ENCODE measurements at regions not wholly inside any gene's neighbourhood (a gene's known extent, or its start where the extent isn't known, plus 50 kb on each side); places are given as distances from the start of the nearest gene placed in this dataset.

- DNase-seq (ENCODE audit: low spot score), result no peak
Observed at GRCh38 chr17:77501751-77502625, 361.2 kb downstream of the SEC14L1 start.

- no peak for DNase-seq (ENCODE audit: low spot score)
Observed at GRCh38 chr17:77502626-77503292, 362.0 kb downstream of the SEC14L1 start.

GRCh38 chr17:77503293-77503655, 362.5 kb downstream of the SEC14L1 start:
- DNase-seq (ENCODE audit: low spot score), result no peak

- DNase-seq (ENCODE audit: low spot score), result no peak
Observed at GRCh38 chr17:77503916-77504651, 363.3 kb downstream of the SEC14L1 start.

GRCh38 chr17:77504652-77505155, 363.9 kb downstream of the SEC14L1 start:
- DNase-seq (ENCODE audit: low spot score), result no peak

- no peak for DNase-seq (ENCODE audit: low spot score)
Observed at GRCh38 chr17:77505181-77505639, 364.4 kb downstream of the SEC14L1 start.

- no peak for DNase-seq (ENCODE audit: low spot score)
Observed at GRCh38 chr17:77506371-77506991, 365.7 kb downstream of the SEC14L1 start.

- no peak for DNase-seq (ENCODE audit: low spot score)
Observed at GRCh38 chr17:77507111-77507885, 366.5 kb downstream of the SEC14L1 start.

- no peak for DNase-seq (ENCODE audit: low spot score)
Observed at GRCh38 chr17:77508047-77508715, 367.4 kb downstream of the SEC14L1 start.

GRCh38 chr17:77509089-77509488, 368.3 kb downstream of the SEC14L1 start:
- DNase-seq (ENCODE audit: low spot score), result no peak

GRCh38 chr17:77509599-77509998, 368.8 kb downstream of the SEC14L1 start:
- no peak for DNase-seq (ENCODE audit: low spot score)

- DNase-seq (ENCODE audit: low spot score), result no peak
Observed at GRCh38 chr17:77510133-77510796, 369.5 kb downstream of the SEC14L1 start.

GRCh38 chr17:77511514-77512061, 370.8 kb downstream of the SEC14L1 start:
- no peak for DNase-seq (ENCODE audit: low spot score)

GRCh38 chr17:77512062-77512946, 371.5 kb downstream of the SEC14L1 start:
- DNase-seq (ENCODE audit: low spot score), result no peak

GRCh38 chr17:77513045-77513444, 372.3 kb downstream of the SEC14L1 start:
- no peak for DNase-seq (ENCODE audit: low spot score)

GRCh38 chr17:77515227-77515626, 374.5 kb downstream of the SEC14L1 start:
- no peak for DNase-seq (ENCODE audit: low spot score)

- no peak for DNase-seq (ENCODE audit: low spot score)
Observed at GRCh38 chr17:77516902-77517301, 376.1 kb downstream of the SEC14L1 start.

- no peak for DNase-seq (ENCODE audit: low spot score)
Observed at GRCh38 chr17:77521076-77521475, 380.3 kb downstream of the SEC14L1 start.

GRCh38 chr17:77523540-77523939, 382.8 kb downstream of the SEC14L1 start:
- no peak for DNase-seq (ENCODE audit: low spot score)
